Superior temporal gyrus (tissue), 1 donor: ENCODE measurements at regions not wholly inside any gene's neighbourhood (a gene's known extent, or its start where the extent isn't known, plus 50 kb on each side); places are given as distances from the start of the nearest gene placed in this dataset.
"Not testable (repeated sequence)": the region's sequence is repeated elsewhere in the genome, so short reads cannot be mapped to it uniquely, and the experiment has no call there.

Experiments
- DNase-seq: peaks from one replicate; pipeline ENCODE4 v3.0.0-alpha.2; 2016; ENCODE audit errors: extremely low spot score

DNA sequence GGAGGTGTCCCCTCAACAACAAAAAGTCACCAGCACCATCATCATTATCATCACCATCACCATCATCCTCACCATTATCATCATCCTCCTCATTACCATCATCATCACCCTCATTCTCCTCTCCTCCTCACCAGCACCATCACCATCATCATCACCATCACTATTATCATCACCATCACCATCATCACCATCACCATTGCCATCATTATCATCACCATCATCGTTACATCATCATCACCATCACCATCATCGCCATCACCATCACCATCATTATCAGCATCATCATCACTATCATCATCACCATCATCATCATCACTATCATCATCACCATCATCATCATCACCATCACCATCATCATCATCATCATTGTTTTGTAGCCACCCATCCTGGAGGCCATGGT is 212.6 kb downstream of the MN1 start:
- no peak for DNase-seq

DNA sequence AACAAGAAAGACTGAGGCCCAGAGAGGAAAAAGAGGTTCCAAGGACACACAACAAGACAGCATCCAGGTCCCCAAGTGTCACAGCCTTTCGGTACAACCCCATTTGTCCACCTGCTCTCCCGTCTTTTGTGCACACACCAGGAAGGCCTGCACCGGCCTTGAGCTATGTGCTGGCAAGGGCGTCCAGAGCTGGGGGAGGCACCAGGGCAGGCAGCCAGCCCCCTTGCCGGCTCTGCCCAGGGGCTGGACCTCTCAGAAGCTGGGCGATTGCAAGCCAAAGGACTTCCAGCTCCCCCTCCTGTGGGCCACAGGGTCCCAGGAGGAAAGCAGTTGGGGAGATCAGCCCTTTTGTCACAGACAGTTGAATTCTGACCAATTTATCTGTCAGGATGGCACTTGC is 210.5 kb downstream of the MN1 start:
- DNase-seq: no peak

- DNase-seq: no peak
These were observed 208.2 kb downstream of the MN1 start for GRCh38 chr22:27593378-27593777.

DNA sequence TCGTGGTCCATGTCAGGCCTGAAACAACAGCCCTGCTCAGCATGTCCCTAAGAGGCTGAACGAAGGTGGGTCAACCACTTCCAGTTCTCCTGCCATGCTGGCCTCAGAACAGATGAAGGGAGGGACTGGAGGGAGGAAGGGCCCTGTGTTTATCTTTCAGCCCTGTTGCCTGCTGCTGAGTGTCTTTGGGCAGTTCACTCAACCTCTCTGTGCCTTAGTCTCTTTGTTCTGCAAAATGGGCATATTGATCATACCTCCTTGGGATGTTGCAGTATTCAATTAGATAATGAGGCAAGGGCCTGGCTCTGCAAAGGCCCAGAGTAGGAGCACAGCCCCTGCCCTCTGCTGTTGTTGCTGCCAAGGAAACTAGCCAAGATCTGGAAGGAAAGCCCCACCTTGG is 207.5 kb downstream of the MN1 start:
- DNase-seq: no peak

DNA sequence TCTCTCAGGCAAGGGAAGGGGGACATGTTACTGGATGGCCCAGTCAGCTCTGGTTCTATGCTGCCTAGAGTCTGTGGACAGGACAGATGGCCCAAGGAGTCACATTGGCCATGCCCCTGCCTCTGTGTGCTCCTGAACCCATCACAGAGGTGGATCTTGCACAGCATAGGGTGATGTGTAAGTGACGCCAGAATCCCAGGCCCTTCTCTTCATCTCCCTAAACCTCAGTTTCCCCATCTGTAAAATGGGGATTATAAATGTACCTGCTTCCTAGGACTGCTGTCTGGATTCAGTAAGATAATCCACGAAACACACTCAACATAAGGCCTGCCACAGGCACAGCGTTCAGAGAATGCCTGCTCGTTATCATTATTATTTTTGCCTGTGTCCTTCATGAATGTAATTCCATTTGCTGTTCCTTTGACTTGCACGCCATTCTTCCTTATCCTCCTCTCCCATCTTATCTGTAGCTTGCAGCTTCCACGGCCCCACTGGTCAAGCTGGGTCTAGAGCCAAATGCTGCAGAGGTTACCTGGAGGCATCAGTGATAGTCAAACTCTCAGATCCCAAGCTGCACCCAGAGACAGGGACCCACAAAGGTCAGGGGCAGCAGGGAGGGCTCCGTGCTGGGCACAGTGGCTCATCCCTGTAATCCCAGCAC is 207.0 kb downstream of the MN1 start:
- DNase-seq: no peak

GRCh38 chr22:27596133-27596870 is 205.3 kb downstream of the MN1 start:
- no peak for DNase-seq

- DNase-seq: no peak
These were observed 203.7 kb downstream of the MN1 start for GRCh38 chr22:27597703-27598444.

GRCh38 chr22:27598792-27599191 is 202.8 kb downstream of the MN1 start:
- DNase-seq: no peak

- no peak for DNase-seq
These were observed 200.4 kb downstream of the MN1 start for GRCh38 chr22:27601195-27601594.

GRCh38 chr22:27602390-27602789 is 199.2 kb downstream of the MN1 start:
- DNase-seq: no peak

DNA sequence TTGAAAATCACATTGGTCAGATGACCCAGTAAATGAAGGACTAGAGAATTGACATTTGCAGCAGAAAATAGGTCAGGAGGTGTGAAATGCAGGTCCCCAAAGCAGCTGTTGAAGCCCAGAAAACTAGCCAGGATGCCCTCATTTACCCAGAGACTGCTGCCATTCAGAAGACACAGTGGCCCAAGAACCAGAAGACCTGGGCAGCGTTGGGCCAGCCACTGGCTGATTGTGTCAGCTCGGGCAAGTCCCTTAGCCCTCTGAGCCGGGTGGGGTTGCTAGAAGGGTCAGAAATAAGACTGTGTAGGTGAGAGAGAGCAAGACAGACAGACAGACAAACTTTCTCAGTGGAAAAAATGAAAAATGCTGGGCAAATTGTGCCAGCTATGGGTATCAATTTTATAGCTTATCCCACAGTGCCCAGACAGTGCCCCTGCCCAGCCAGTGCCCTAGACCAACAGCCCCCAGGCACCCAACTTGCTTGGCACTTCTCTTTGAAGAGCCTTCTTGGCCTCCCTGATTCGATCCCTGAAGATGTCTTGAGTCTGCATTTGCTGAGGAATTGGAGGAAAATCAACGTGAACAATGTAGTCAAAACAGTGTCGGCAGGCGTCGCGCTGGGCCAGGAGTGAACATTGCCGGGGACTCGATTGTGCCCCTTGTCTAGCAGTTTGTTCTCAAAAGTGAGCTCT is 198.3 kb downstream of the MN1 start:
- no peak for DNase-seq

- no peak for DNase-seq
These were observed 197.8 kb downstream of the MN1 start for GRCh38 chr22:27603800-27604144.

DNA sequence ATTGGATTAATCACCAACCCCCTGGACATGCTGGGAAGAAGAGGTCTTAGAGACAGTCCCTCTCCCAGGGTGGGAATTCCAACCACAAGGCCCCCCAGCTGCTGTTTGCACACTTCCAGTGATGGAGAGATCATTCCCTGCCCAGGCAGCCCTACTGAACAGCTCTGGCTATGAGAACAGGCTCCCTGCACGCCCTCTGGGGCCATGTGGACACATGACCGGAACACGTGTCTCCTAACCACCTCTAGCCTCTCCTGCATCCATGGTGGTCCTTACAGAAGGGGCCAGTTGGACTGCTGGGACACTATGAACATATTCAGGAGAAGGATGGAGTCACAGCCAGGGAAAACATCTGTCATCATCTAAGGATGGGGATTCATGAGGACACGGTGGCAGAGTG is 196.2 kb downstream of the MN1 start:
- no peak for DNase-seq

GRCh38 chr22:27607750-27608149 is 193.8 kb downstream of the MN1 start:
- not testable (repeated sequence) for DNase-seq

- DNase-seq: peak; percentile 24
These were observed 192.1 kb downstream of the MN1 start for GRCh38 chr22:27609451-27609888.

GRCh38 chr22:27610164-27610563 is 191.4 kb downstream of the MN1 start:
- not testable (repeated sequence) for DNase-seq

- DNase-seq: no peak
These were observed 190.4 kb downstream of the MN1 start for GRCh38 chr22:27610863-27611786.

DNA sequence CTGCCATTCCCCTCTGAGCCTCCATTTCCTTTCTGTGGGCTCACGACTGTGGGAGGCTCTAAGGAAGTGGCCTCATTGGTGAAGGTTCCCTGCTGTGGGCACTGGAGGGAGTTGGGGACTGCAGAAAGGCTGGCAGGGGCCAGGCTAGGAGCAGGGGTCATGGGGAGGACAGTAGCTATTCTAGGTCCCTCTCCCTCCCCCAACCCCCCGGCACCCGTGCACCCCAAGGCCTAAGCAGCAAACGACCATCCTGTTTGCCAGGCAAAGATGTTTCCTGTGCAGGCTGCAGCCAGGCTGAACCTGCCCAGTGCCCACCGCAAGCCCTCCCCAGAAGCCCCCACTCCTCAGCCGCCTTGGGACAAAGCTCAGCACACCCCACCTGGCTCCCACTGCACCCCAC is 189.4 kb downstream of the MN1 start:
- DNase-seq: no peak

GRCh38 chr22:27613099-27614005 is 188.2 kb downstream of the MN1 start:
- DNase-seq: no peak

DNA sequence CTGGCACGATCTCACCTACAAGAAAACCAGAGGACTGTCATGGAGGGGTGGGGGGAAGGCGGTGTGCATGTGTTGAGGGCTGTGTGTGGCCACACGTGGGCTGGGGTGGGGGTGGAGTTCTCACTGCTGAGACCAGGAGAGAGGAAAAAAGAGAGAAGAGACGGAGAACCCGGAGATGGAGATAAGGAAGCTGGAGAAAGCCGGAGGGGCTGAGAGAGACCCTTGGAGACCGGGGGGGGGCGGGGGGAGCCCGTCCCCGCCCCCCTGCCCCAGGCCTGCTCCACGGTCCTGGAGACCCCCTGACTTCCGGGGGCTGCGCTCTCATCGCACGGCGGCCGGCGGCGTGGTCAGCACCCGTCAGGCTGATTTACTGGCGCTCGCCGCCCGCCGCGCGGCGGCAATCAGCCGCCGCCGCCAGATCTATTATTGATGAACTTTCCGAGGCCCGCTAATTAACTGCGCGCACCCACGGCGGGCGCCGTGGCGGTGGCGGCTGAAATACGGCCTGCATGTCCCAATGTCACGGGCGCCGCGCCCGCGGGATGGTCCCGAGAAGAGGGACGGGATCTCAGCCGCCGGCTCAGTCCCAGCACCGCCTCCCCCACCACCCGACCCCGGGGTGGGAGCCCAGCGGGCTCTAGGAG is 187.4 kb downstream of the MN1 start:
- no peak for DNase-seq
